Panc1 (cell line): ENCODE measurements at regions not wholly inside any gene's neighbourhood (a gene's known extent, or its start where the extent isn't known, plus 50 kb on each side); places are given as distances from the start of the nearest gene placed in this dataset.

Experiments used
- ATAC-seq: fragments of 200-7000 bp; cut with Tn5 transposase; 2 replicates; pipeline ENCODE4 v1.9.1; 2020; ENCODE audit warnings: mild to moderate bottlenecking, moderate library complexity
- BruUV-seq: library from RNA; stranded (reverse); fragments of 400-500 nt; replicated peaks from 2 replicates; lab custom pipeline; 2021; lab: Mats Ljungman, UMichigan
- CTCF ChIA-PET: fragments of 300-600 bp; sonication (Branson Sonifier 250); formaldehyde crosslinking; loops from one replicate; lab custom pipeline; 2022; ENCODE audit warnings: antibody characterized with exemption; lab: Charles Lee
- POLR2A ChIA-PET: fragments of 300-600 bp; sonication (Branson Sonifier 250); formaldehyde crosslinking; loops from one replicate; lab custom pipeline; 2022; ENCODE audit warnings: antibody characterized with exemption; lab: Charles Lee
- DNase-seq: peaks from one replicate; pipeline ENCODE4 v3.0.0-alpha.2; 2010; ENCODE audit warnings: low read depth, low spot score
- H3K27ac ChIP-seq: 2 replicates; pipeline ENCODE4 v1.5.1; 2011; ENCODE audit warnings: mild to moderate bottlenecking, low read length, inconsistent platforms
- H3K27me3 ChIP-seq: fragments of 200-500 bp; sonication (Bioruptor generic); 2 replicates; pipeline ENCODE4 v1.6.0; 2014; ENCODE audit warnings: low read length, inconsistent platforms; ENCODE audit not compliant: control insufficient read depth, insufficient read depth
- H3K36me3 ChIP-seq: fragments of 200-500 bp; sonication (Bioruptor generic); 2 replicates; pipeline ENCODE4 v1.5.1; 2014; ENCODE audit warnings: inconsistent platforms, mild to moderate bottlenecking, low read length, moderate library complexity; ENCODE audit not compliant: control insufficient read depth, insufficient read depth
- H3K4me1 ChIP-seq: 2 replicates; pipeline ENCODE4 v1.5.1; 2011; ENCODE audit warnings: inconsistent platforms, mild to moderate bottlenecking, low read length, moderate library complexity; ENCODE audit not compliant: control insufficient read depth, insufficient read depth
- H3K4me3 ChIP-seq, 2 experiments: 2 replicates each; pipeline ENCODE4 v1.5.1; 2011 to 2012; ENCODE audit warnings: low read depth in 2 of 2, low read length in 2 of 2, mild to moderate bottlenecking in 2 of 2, inconsistent platforms in 1 of 2, moderate library complexity in 1 of 2
- H3K9me3 ChIP-seq: fragments of 200-500 bp; sonication (Bioruptor generic); 2 replicates; pipeline ENCODE4 v1.5.1; 2014; ENCODE audit warnings: low read depth, mild to moderate bottlenecking, inconsistent platforms, low read length, moderate library complexity; ENCODE audit not compliant: control insufficient read depth, insufficient read depth
- POLR2AphosphoS5 ChIP-seq: IDR thresholded peaks from 2 replicates; pipeline ENCODE4 v1.6.1; 2012; ENCODE audit warnings: mild to moderate bottlenecking, low read depth, low read length, moderate library complexity
- SIN3A ChIP-seq: IDR thresholded peaks from 2 replicates; pipeline ENCODE4 v1.6.1; 2012; ENCODE audit warnings: low read depth, mild to moderate bottlenecking, low read length, moderate library complexity, borderline replicate concordance; ENCODE audit not compliant: insufficient read depth
- TCF7L2 ChIP-seq: IDR thresholded peaks from 2 replicates; pipeline ENCODE4 v1.6.1; 2011; ENCODE audit warnings: mild to moderate bottlenecking, low read depth, low read length, inconsistent platforms
- in situ Hi-C: cut with HindIII; loops from 2 replicates; pipeline ENCODE4 v1.10.0; 2016; ENCODE audit warnings: low sequenced_read_pairs, low pct_unique_long_range_greater_than_20kb
- intact Hi-C: fragments of 100-400 bp; cut with micrococcal nuclease; formaldehyde crosslinking; loops from one replicate; pipeline ENCODE4 v1.10.0; 2022; ENCODE audit not compliant: unreplicated experiment
- TF ChIP-seq, protein P1 (sequence below): fragments of 450-650 bp; IDR thresholded peaks from 2 replicates; pipeline ENCODE4 v1.5.1; 2017; ENCODE audit warnings: mild to moderate bottlenecking
- TF ChIP-seq, protein P2 (sequence below), 2 experiments: IDR thresholded peaks; 2 replicates each; pipeline ENCODE4 v1.6.1; 2011 to 2012; ENCODE audit warnings: low read depth in 2 of 2, control low read depth in 1 of 2, low read length in 1 of 2, mild to moderate bottlenecking in 1 of 2, moderate library complexity in 1 of 2; ENCODE audit not compliant: insufficient read depth in 1 of 2

DNA sequence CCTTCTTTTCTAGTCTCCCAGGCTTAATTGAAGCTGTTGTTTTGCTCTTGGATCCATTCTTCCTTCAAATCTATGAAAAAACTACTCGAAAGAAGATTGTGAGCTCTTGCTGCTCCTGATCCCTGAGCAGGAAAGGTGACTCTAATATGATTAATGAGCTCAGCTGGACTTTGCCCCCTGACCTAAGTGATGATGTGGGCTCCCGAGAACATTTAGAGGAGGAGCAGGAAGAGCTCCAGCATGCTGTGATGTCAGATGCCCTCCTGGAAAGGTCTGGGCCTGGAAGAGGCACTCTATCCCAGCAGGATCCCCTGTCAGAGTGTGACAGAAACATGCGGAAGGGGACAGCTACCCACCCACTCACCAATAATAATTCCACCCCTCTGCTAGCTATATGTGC lies 117.9 kb upstream of the PELI1 start:
- Histone ChIP-seq H3K4me3 (no peak overlapping the region), H3K27ac (no peak overlapping the region), H3K4me1 (no peaks in the 10 kb centered on the region), H3K9me3 (no peaks in the 10 kb centered on the region), H3K27me3 (peaks cover 4% of the 10 kb centered on the region), H3K36me3 (no peaks in the 10 kb centered on the region; the same call in 1 of the 2 replicates)
- TF ChIP-seq POLR2AphosphoS5 (no peak), TCF7L2 (no peak), SIN3A (no peak)
- TF ChIP-seq, protein P1, sequence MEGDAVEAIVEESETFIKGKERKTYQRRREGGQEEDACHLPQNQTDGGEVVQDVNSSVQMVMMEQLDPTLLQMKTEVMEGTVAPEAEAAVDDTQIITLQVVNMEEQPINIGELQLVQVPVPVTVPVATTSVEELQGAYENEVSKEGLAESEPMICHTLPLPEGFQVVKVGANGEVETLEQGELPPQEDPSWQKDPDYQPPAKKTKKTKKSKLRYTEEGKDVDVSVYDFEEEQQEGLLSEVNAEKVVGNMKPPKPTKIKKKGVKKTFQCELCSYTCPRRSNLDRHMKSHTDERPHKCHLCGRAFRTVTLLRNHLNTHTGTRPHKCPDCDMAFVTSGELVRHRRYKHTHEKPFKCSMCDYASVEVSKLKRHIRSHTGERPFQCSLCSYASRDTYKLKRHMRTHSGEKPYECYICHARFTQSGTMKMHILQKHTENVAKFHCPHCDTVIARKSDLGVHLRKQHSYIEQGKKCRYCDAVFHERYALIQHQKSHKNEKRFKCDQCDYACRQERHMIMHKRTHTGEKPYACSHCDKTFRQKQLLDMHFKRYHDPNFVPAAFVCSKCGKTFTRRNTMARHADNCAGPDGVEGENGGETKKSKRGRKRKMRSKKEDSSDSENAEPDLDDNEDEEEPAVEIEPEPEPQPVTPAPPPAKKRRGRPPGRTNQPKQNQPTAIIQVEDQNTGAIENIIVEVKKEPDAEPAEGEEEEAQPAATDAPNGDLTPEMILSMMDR, result no peak
- TF ChIP-seq, protein P2, sequence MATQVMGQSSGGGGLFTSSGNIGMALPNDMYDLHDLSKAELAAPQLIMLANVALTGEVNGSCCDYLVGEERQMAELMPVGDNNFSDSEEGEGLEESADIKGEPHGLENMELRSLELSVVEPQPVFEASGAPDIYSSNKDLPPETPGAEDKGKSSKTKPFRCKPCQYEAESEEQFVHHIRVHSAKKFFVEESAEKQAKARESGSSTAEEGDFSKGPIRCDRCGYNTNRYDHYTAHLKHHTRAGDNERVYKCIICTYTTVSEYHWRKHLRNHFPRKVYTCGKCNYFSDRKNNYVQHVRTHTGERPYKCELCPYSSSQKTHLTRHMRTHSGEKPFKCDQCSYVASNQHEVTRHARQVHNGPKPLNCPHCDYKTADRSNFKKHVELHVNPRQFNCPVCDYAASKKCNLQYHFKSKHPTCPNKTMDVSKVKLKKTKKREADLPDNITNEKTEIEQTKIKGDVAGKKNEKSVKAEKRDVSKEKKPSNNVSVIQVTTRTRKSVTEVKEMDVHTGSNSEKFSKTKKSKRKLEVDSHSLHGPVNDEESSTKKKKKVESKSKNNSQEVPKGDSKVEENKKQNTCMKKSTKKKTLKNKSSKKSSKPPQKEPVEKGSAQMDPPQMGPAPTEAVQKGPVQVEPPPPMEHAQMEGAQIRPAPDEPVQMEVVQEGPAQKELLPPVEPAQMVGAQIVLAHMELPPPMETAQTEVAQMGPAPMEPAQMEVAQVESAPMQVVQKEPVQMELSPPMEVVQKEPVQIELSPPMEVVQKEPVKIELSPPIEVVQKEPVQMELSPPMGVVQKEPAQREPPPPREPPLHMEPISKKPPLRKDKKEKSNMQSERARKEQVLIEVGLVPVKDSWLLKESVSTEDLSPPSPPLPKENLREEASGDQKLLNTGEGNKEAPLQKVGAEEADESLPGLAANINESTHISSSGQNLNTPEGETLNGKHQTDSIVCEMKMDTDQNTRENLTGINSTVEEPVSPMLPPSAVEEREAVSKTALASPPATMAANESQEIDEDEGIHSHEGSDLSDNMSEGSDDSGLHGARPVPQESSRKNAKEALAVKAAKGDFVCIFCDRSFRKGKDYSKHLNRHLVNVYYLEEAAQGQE (IDR thresholded peaks at IDR 0.05; ENCODE audit: insufficient read depth in 1 of 2, low read depth in 2 of 2, low read length in 1 of 2), result no peak
- no peak for ATAC-seq
- ChIA-PET CTCF (no interaction called here), POLR2A (interaction anchor here (0.6 kb wide), 1 partner anchor 827 kb away, joined by 5 read pairs; no protein-coding TSS in a partner anchor)
- intact Hi-C loops, result no loop called here
- BruUV-seq, result no TSS peak
- in situ Hi-C loops, result no loop called here
- no peak for DNase-seq

DNA sequence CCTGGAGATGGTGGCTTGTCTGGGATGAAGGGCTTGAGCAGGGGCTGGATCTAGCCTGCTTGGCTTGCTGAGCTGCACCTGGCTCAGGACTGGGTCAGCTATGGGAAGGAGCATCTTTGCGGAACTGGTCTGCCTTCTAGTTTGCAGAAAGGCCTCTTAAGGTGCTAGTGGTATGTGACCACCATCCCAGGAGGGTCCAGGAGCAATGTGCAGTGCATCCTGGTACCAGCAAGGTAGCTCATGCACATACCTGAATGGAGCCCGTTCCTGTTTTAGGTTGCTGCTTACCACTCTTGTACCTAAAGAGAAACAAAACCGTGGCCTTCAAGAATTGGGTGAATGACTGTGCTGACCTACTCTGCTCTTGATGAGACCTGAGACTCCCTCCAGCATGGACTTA lies 118.6 kb upstream of the PELI1 start:
- in situ Hi-C loops, result no loop called here
- no peak for DNase-seq
- peaks cover 4% of the 10 kb centered on the region for H3K27me3 ChIP-seq
- BruUV-seq, result no TSS peak
- CTCF ChIA-PET, result no interaction called here
- POLR2A ChIA-PET, result no interaction called here
- no peak overlapping the region for H3K27ac ChIP-seq
- H3K36me3 ChIP-seq, result no peaks in the 10 kb centered on the region; the same call in 1 of the 2 replicates
- no peaks in the 10 kb centered on the region for H3K4me1 ChIP-seq
- no peaks in the 10 kb centered on the region for H3K9me3 ChIP-seq
- H3K4me3 ChIP-seq, result no peak overlapping the region
- TF ChIP-seq, protein P1, result no peak
- TF ChIP-seq TCF7L2 (no peak), POLR2AphosphoS5 (no peak), SIN3A (no peak)
- TF ChIP-seq, protein P2 (IDR thresholded peaks at IDR 0.05; ENCODE audit: insufficient read depth in 1 of 2, low read depth in 2 of 2, low read length in 1 of 2), result no peak
- intact Hi-C loops, result no loop called here
- no peak for ATAC-seq
